ENCODE measurements at regions not wholly inside any gene's neighbourhood (a gene's known extent, or its start where the extent isn't known, plus 50 kb on each side); places are given as distances from the start of the nearest gene placed in this dataset.
"Not testable (repeated sequence)": the region's sequence is repeated elsewhere in the genome, so short reads cannot be mapped to it uniquely, and the experiment has no call there.

GRCh38 chr2:147149575-147150240, 695.1 kb upstream of the ACVR2A start:
- no peaks in the 10 kb centered on the region for H3K4me1 Mint-ChIP-seq
- H3K36me3 Mint-ChIP-seq, result no peaks in the 10 kb centered on the region
- no peaks in the 10 kb centered on the region for H3K27me3 Mint-ChIP-seq
- peaks cover 5% of the 10 kb centered on the region for H3K9me3 Mint-ChIP-seq
- no peak overlapping the region for H3K4me3 Mint-ChIP-seq
- H3K27ac Mint-ChIP-seq, result no peak overlapping the region

- Mint-ChIP-seq H3K4me3 (no peak overlapping the region), H3K9me3 (no peaks in the 10 kb centered on the region), H3K4me1 (no peaks in the 10 kb centered on the region), H3K27ac (no peak overlapping the region), H3K36me3 (no peaks in the 10 kb centered on the region), H3K27me3 (no peaks in the 10 kb centered on the region)
Measured at GRCh38 chr2:147147802-147148201, 697.0 kb upstream of the ACVR2A start.

- Mint-ChIP-seq H3K27me3 (no peaks in the 10 kb centered on the region), H3K4me3 (no peak overlapping the region), H3K36me3 (no peaks in the 10 kb centered on the region), H3K27ac (no peak overlapping the region), H3K9me3 (no peaks in the 10 kb centered on the region), H3K4me1 (no peaks in the 10 kb centered on the region)
Measured at GRCh38 chr2:147141930-147142329, 702.9 kb upstream of the ACVR2A start.

GRCh38 chr2:147139732-147140131, 705.1 kb upstream of the ACVR2A start:
- not testable (repeated sequence) for H3K27ac Mint-ChIP-seq, H3K4me3 Mint-ChIP-seq, H3K27me3 Mint-ChIP-seq, H3K4me1 Mint-ChIP-seq, H3K36me3 Mint-ChIP-seq, H3K9me3 Mint-ChIP-seq

GRCh38 chr2:147137711-147138110, 707.1 kb upstream of the ACVR2A start:
- no peaks in the 10 kb centered on the region for H3K27me3 Mint-ChIP-seq
- H3K4me1 Mint-ChIP-seq, result no peaks in the 10 kb centered on the region
- H3K9me3 Mint-ChIP-seq, result no peaks in the 10 kb centered on the region
- H3K4me3 Mint-ChIP-seq, result no peak overlapping the region
- no peaks in the 10 kb centered on the region for H3K36me3 Mint-ChIP-seq
- H3K27ac Mint-ChIP-seq, result no peak overlapping the region

DNA sequence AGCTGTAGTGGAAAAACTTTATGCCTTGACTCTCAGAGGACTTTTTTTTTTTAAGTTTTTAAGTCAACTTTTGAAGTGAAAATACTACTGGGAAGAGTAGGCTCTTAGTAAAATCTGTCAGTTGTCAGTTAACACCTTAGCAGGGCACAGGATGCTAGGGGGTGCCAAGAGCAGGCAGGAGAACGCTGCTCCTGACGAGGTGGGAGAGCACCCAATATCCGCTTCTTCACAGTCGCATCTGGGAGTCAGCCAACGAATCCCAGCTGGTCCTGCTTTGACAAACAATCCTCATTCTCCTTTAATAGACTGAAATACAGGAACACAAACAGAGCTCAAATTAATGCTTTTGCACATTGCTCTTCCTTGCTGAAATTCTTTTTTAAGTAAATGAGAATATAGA, 709.5 kb upstream of the ACVR2A start:
- H3K27me3 Mint-ChIP-seq, result peaks cover 2% of the 10 kb centered on the region
- H3K36me3 Mint-ChIP-seq, result no peaks in the 10 kb centered on the region
- no peak overlapping the region for H3K4me3 Mint-ChIP-seq
- no peak overlapping the region for H3K27ac Mint-ChIP-seq
- no peaks in the 10 kb centered on the region for H3K4me1 Mint-ChIP-seq
- no peaks in the 10 kb centered on the region for H3K9me3 Mint-ChIP-seq

- Mint-ChIP-seq H3K27me3 (peaks cover 2% of the 10 kb centered on the region), H3K4me3 (no peak overlapping the region), H3K4me1 (no peaks in the 10 kb centered on the region)
Measured at GRCh38 chr2:147133286-147133908, 711.4 kb upstream of the ACVR2A start.

GRCh38 chr2:147125145-147125544, 719.7 kb upstream of the ACVR2A start:
- H3K4me3 Mint-ChIP-seq, result no peak overlapping the region
- no peaks in the 10 kb centered on the region for H3K4me1 Mint-ChIP-seq
- H3K9me3 Mint-ChIP-seq, result no peaks in the 10 kb centered on the region
- no peaks in the 10 kb centered on the region for H3K36me3 Mint-ChIP-seq
- no peak overlapping the region for H3K27ac Mint-ChIP-seq
- H3K27me3 Mint-ChIP-seq, result peaks cover 7% of the 10 kb centered on the region

More at GRCh38 chr2:147133286-147133908, 711.4 kb upstream of the ACVR2A start:
- no peaks in the 10 kb centered on the region for H3K9me3 Mint-ChIP-seq
- no peak overlapping the region for H3K27ac Mint-ChIP-seq
- no peaks in the 10 kb centered on the region for H3K36me3 Mint-ChIP-seq

- H3K9me3 Mint-ChIP-seq, result no peaks in the 10 kb centered on the region
- peaks cover 10% of the 10 kb centered on the region for H3K27me3 Mint-ChIP-seq
- no peak overlapping the region for H3K4me3 Mint-ChIP-seq
- no peak overlapping the region for H3K27ac Mint-ChIP-seq
- H3K36me3 Mint-ChIP-seq, result no peaks in the 10 kb centered on the region
- no peaks in the 10 kb centered on the region for H3K4me1 Mint-ChIP-seq
Measured at GRCh38 chr2:147122944-147123343, 721.9 kb upstream of the ACVR2A start.

- Mint-ChIP-seq H3K36me3 (no peaks in the 10 kb centered on the region), H3K27me3 (peaks cover 2% of the 10 kb centered on the region), H3K9me3 (no peaks in the 10 kb centered on the region), H3K4me1 (no peaks in the 10 kb centered on the region), H3K27ac (no peak overlapping the region), H3K4me3 (no peak overlapping the region)
Measured at GRCh38 chr2:147110962-147111361, 733.9 kb upstream of the ACVR2A start.

- Mint-ChIP-seq H3K9me3 (no peaks in the 10 kb centered on the region), H3K27me3 (peaks cover 2% of the 10 kb centered on the region), H3K36me3 (no peaks in the 10 kb centered on the region), H3K4me3 (no peak overlapping the region), H3K4me1 (no peaks in the 10 kb centered on the region), H3K27ac (no peak overlapping the region)
Measured at GRCh38 chr2:147110317-147110716, 734.5 kb upstream of the ACVR2A start.

DNA sequence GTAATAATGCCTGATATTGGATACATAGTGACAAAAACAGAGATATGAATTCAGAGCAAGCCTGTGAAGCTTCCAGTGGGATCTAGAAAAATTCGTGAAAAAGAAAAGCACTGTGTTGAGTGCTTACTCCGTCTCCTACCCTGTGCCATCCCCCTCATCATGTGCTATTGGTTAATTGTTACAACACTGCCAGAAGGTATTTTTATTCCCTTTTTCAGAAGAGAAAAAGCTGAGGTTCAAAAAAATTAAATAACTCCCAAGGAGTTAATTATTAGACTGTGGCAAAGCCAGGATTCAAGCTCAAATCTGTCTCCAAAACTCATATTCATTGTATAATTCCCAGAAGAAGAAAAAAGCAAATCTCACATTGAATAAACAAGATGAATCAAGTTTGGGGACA, 735.5 kb upstream of the ACVR2A start:
- Mint-ChIP-seq H3K27ac (no peak overlapping the region), H3K4me3 (no peak overlapping the region), H3K9me3 (no peaks in the 10 kb centered on the region), H3K27me3 (peaks cover 2% of the 10 kb centered on the region), H3K36me3 (no peaks in the 10 kb centered on the region), H3K4me1 (no peaks in the 10 kb centered on the region)

GRCh38 chr2:147108548-147108947, 736.3 kb upstream of the ACVR2A start:
- H3K27ac Mint-ChIP-seq, result no peak overlapping the region
- H3K4me1 Mint-ChIP-seq, result no peaks in the 10 kb centered on the region
- H3K4me3 Mint-ChIP-seq, result no peak overlapping the region
- H3K27me3 Mint-ChIP-seq, result peaks cover 2% of the 10 kb centered on the region
- no peaks in the 10 kb centered on the region for H3K36me3 Mint-ChIP-seq
- no peaks in the 10 kb centered on the region for H3K9me3 Mint-ChIP-seq

DNA sequence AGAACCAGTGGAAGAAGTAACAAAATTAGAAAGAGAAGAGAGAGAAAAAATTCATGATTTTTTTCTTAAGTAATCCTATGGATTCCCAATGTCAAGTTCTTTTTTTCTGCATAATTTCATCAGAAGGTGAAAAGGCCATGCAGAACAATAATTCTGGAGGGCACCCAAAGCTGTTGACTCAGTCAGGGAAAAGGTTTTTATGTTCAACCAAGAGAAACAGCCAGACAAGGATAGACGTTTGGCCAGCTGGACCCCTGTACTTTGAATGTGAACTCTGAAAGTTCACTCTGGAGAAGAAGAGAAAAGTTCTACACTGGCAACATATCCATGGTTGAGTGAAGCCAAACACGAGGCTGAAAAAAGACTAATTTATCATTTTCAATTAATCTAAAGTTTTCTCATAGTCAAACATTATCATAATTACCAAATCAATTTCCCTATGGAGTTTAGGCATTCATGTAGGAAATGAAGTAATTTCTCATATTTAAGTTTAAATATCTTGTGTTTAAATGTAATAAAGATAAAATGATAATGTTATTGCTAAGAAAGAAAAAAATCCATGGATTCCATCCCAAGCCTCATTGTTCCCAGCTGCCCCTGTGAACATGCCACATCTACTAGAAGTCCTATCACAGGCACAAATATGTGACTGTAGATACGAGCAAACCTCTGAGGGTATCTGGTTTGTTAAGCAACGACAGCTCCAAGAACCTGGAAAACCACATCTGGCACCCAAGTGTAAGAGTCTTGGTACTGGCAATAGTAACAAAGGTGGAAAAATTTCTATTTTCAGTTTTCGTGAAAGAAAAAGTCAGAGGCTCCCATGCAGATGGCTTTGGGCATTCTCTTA, 742.7 kb upstream of the ACVR2A start:
- no peak overlapping the region for H3K4me3 Mint-ChIP-seq
- no peaks in the 10 kb centered on the region for H3K36me3 Mint-ChIP-seq
- no peaks in the 10 kb centered on the region for H3K9me3 Mint-ChIP-seq
- H3K27me3 Mint-ChIP-seq, result peaks cover 2% of the 10 kb centered on the region
- H3K27ac Mint-ChIP-seq, result no peak overlapping the region
- no peaks in the 10 kb centered on the region for H3K4me1 Mint-ChIP-seq

GRCh38 chr2:147100406-147101035, 744.3 kb upstream of the ACVR2A start:
- Mint-ChIP-seq H3K27me3 (peaks cover 2% of the 10 kb centered on the region), H3K36me3 (no peaks in the 10 kb centered on the region), H3K9me3 (no peaks in the 10 kb centered on the region), H3K4me3 (no peak overlapping the region), H3K4me1 (no peaks in the 10 kb centered on the region), H3K27ac (no peak overlapping the region)

DNA sequence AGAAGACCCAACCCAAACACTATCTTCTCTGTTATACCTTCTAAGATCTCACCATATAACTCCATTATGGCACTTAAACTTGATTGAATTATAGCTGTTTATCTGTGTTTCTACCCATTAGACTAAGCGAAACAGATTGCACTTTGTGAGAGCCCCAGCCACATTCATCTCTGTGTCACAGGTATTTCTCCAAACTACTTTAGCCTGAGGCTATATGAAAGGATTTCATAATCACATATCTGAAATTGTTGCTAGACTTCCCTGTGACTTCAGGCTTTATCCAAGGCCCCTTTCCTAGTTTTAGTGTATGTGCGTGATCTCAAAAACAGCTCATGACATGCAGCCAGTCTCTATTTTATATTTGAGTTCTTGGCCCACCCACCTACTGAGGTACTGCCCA, 745.0 kb upstream of the ACVR2A start:
- peaks cover 2% of the 10 kb centered on the region for H3K27me3 Mint-ChIP-seq
- no peaks in the 10 kb centered on the region for H3K36me3 Mint-ChIP-seq
- no peaks in the 10 kb centered on the region for H3K4me1 Mint-ChIP-seq
- H3K9me3 Mint-ChIP-seq, result no peaks in the 10 kb centered on the region
- no peak overlapping the region for H3K27ac Mint-ChIP-seq
- H3K4me3 Mint-ChIP-seq, result no peak overlapping the region

Measured in activated naive CD4-positive, alpha-beta T cell treated with anti-CD3 and anti-CD28 coated beads, Interleukin-2, amount 50 U/mL, for 24 hours (primary cell).